ENCODE measurements at regions not wholly inside any gene's neighbourhood (a gene's known extent, or its start where the extent isn't known, plus 50 kb on each side); places are given as distances from the start of the nearest gene placed in this dataset.
A peak's percentile ranks its signal among the peaks of the same experiment; 100 is the strongest.

DNA sequence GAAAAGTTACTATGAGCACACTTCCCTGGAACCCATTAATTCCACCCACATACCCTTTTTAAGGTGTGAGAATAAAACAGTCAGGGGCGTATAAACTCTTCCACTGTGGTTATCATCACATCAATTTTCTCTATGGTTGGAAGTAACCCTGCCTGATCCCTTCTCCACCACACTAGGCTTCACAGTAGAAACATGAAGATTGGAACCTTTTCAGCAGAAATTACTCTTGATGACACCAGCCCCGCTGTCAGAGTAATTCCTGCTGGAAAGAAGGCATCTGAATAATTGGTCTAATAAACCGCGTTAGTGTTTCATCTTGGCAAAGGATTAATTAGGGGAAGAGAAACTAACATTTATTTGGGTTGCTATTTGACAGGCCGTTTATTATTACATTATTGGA, 278.4 kb downstream of the MFSD1 start:
- no peak for DNase-seq (ENCODE audit: low read depth, low spot score)
- H3K4me3 ChIP-seq (ENCODE audit: low read depth, low read length): no peak overlapping the region
- TF ChIP-seq, protein P1, sequence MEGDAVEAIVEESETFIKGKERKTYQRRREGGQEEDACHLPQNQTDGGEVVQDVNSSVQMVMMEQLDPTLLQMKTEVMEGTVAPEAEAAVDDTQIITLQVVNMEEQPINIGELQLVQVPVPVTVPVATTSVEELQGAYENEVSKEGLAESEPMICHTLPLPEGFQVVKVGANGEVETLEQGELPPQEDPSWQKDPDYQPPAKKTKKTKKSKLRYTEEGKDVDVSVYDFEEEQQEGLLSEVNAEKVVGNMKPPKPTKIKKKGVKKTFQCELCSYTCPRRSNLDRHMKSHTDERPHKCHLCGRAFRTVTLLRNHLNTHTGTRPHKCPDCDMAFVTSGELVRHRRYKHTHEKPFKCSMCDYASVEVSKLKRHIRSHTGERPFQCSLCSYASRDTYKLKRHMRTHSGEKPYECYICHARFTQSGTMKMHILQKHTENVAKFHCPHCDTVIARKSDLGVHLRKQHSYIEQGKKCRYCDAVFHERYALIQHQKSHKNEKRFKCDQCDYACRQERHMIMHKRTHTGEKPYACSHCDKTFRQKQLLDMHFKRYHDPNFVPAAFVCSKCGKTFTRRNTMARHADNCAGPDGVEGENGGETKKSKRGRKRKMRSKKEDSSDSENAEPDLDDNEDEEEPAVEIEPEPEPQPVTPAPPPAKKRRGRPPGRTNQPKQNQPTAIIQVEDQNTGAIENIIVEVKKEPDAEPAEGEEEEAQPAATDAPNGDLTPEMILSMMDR (IDR thresholded peaks at IDR 0.05; ENCODE audit: insufficient read depth, low read length, missing control alignments): no peak
- ChIA-PET CTCF (no interaction called here), POLR2A (no interaction called here)

DNA sequence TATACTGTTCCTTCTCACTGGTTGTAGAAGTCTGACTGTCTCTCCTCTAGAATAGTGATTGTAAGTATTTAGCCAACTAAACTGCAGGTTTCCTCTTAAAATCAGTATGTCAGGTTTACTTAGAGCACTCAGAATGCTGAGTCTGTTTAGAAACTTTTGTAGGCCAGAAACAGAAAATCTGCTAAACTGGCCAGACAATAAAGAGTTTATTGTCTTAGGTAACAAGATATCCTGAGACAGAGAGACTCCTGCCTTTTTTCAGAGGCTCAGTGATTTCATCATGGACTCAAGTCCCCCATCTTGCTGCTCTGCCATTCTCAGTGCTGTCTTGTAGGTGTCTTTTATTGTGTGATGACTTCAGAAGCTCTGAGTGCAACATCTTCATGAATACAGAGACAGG, 279.0 kb downstream of the MFSD1 start:
- no peak for DNase-seq (ENCODE audit: low read depth, low spot score)
- POLR2A ChIA-PET: no interaction called here
- CTCF ChIA-PET: no interaction called here
- H3K4me3 ChIP-seq (ENCODE audit: low read depth, low read length): no peak overlapping the region
- TF ChIP-seq, protein P1 (IDR thresholded peaks at IDR 0.05; ENCODE audit: insufficient read depth, low read length, missing control alignments): no peak

DNA sequence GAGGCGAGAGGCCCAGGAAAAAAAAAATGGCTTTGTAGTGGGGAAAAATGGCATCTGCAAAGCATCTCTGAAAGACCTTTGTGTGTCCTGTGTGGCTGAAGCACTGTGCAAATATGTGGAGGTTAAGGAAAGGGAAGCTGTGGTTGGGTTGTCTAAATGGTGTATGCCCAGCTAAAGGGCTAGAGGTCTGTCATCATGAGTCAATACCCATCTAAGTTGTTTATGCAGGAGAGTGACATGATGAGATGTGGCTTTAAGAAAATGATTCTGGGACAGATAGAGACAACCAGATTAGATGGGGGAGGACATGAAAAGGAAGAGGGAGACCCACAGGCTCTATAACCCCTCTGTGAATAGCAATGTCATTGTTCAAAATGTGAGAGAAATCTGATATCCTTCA, 280.7 kb downstream of the MFSD1 start:
- TF ChIP-seq, protein P1 (IDR thresholded peaks at IDR 0.05; ENCODE audit: insufficient read depth, low read length, missing control alignments): no peak
- H3K4me3 ChIP-seq (ENCODE audit: low read depth, low read length): no peak overlapping the region
- ChIA-PET CTCF (interaction anchor here (1.4 kb wide), 1 partner anchor 15 kb away, joined by 3 read pairs; no protein-coding TSS in a partner anchor), POLR2A (interaction anchor here (1.1 kb wide), 1 partner anchor 108 kb away, joined by 4 read pairs; no protein-coding TSS in a partner anchor)
- peak; percentile 0 for DNase-seq (ENCODE audit: low read depth, low spot score)

DNA sequence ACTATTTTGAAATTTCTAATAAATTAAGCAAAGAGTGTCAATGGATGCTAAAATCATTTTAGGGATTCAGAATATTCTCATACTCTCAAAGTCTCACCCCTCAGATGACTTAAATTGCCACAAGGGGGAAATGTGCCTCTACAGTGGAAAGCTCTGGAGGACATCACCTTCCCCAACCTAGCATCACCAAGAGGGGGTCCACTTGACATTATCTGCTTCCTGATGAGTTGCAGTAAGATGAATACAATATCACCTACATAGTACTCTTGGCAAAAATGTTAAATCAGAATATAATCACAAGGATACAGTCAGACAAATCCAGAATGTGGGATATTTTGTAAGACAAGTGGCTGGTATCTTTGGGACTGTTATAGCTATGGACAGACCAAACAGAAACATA, 290.1 kb downstream of the MFSD1 start:
- CTCF ChIA-PET: interaction anchor here (1.0 to 2.6 kb wide), 2 partner anchors 160 to 169 kb away, joined by 4 to 9 read pairs; no protein-coding TSS in a partner anchor
- POLR2A ChIA-PET: interaction anchor here (0.6 kb wide), 1 partner anchor 14 kb away, joined by 3 read pairs; no protein-coding TSS in a partner anchor
- TF ChIP-seq, protein P1 (IDR thresholded peaks at IDR 0.05; ENCODE audit: insufficient read depth, low read length, missing control alignments): no peak
- no peak overlapping the region for H3K4me3 ChIP-seq (ENCODE audit: low read depth, low read length)
- DNase-seq (ENCODE audit: low read depth, low spot score): no peak

DNA sequence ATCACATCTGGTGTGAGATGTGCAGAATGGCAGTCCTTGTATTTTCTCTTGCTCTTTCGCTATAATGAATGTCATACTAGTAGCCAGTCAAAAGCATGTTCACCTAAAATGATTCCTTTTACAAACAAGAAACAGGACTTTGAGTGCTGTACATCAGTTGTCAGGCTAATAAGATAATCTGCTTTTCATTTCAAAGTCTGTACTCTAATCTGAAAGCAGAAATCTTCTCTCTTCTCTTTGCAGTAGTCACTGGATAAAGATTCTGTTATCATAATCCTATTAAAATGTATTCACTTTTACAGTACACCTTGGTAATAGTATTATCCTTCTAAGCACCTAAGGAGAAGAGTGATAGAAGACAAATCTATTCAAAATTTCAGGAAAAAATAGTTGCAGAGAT, 300.1 kb downstream of the MFSD1 start:
- no peak overlapping the region for H3K4me3 ChIP-seq (ENCODE audit: low read depth, low read length)
- TF ChIP-seq, protein P1 (IDR thresholded peaks at IDR 0.05; ENCODE audit: insufficient read depth, low read length, missing control alignments): no peak
- ChIA-PET POLR2A (no interaction called here), CTCF (no interaction called here)
- DNase-seq (ENCODE audit: low read depth, low spot score): no peak

DNA sequence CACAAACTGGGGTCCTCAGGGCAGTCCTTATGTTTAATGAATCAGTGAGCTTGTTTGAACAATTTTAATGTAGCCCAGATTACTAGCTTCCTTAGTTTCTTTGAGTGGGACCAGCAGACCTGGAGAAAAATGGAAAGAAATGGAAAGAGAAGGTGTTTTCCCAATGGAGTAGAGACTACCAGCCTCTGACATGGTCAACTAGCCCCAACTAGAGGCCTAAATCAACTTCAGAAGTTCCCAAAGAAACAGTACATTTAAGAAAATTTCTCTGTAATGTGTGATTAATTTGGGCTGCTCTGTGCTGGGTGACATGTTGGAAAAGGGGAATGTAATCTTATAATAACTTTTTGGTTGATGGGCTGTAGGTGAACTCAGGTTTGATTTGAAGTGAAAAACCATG, 310.9 kb downstream of the MFSD1 start:
- no peak for DNase-seq (ENCODE audit: low read depth, low spot score)
- no peak overlapping the region for H3K4me3 ChIP-seq (ENCODE audit: low read depth, low read length)
- TF ChIP-seq, protein P1 (IDR thresholded peaks at IDR 0.05; ENCODE audit: insufficient read depth, low read length, missing control alignments): no peak
- ChIA-PET POLR2A (no interaction called here), CTCF (no interaction called here)

Data from AG04449 (cell line).